ENCODE measurements at regions not wholly inside any gene's neighbourhood (a gene's known extent, or its start where the extent isn't known, plus 50 kb on each side); places are given as distances from the start of the nearest gene placed in this dataset.

- H3K4me1 ChIP-seq = no peaks in the 10 kb centered on the region
- BruUV-seq (replicated peaks) = no TSS peak
- no peaks in the 10 kb centered on the region; the same call in 1 of the 2 replicates for H3K27me3 ChIP-seq (replicated peaks; ENCODE audit: control insufficient read depth, insufficient read depth, low read length)
- no peaks in the 10 kb centered on the region for H3K36me3 ChIP-seq (ENCODE audit: control insufficient read depth, insufficient read depth, low read length)
- intact Hi-C loops (cut with micrococcal nuclease; ENCODE audit: unreplicated experiment) = no loop called here
- POLR2A ChIA-PET = no interaction called here
- Mint-ChIP-seq H3K36me3 (ENCODE audit: insufficient read depth, unreplicated experiment) (no peaks in the 10 kb centered on the region), H3K4me3 (ENCODE audit: unreplicated experiment) (no peak overlapping the region), H3K27me3 (ENCODE audit: insufficient read depth, unreplicated experiment) (peaks cover 32% of the 10 kb centered on the region), H3K27ac (ENCODE audit: unreplicated experiment) (no peak overlapping the region), H3K9me3 (ENCODE audit: unreplicated experiment) (no peaks in the 10 kb centered on the region), H3K4me1 (ENCODE audit: low read depth, unreplicated experiment) (no peaks in the 10 kb centered on the region)
- TF ChIP-seq CTCF (IDR thresholded peaks at IDR 0.05; ENCODE audit: insufficient read depth in 1 of 2, low read depth in 1 of 2, low read length in 1 of 2, severe bottlenecking in 1 of 2, unreplicated experiment in 1 of 2) = no peak
- CTCF ChIA-PET = no interaction called here
- no peaks in the 10 kb centered on the region for H3K9me3 ChIP-seq
- no peak for DNase-seq
- no peak overlapping the region for H3K4me3 ChIP-seq (ENCODE audit: low read depth, low read length)
Measured at GRCh38 chr20:41900201-41900691, 282.1 kb upstream of the CHD6 start.

GRCh38 chr20:41897708-41898107 lies 279.5 kb upstream of the CHD6 start:
- Mint-ChIP-seq H3K9me3 (ENCODE audit: unreplicated experiment) (no peaks in the 10 kb centered on the region), H3K27me3 (ENCODE audit: insufficient read depth, unreplicated experiment) (peaks cover 24% of the 10 kb centered on the region), H3K27ac (ENCODE audit: unreplicated experiment) (no peak overlapping the region), H3K36me3 (ENCODE audit: insufficient read depth, unreplicated experiment) (no peaks in the 10 kb centered on the region), H3K4me3 (ENCODE audit: unreplicated experiment) (no peak overlapping the region), H3K4me1 (ENCODE audit: low read depth, unreplicated experiment) (no peaks in the 10 kb centered on the region)
- no peak overlapping the region for H3K4me3 ChIP-seq (ENCODE audit: low read depth, low read length)
- no peak for DNase-seq
- no peaks in the 10 kb centered on the region for H3K4me1 ChIP-seq
- no peaks in the 10 kb centered on the region for H3K9me3 ChIP-seq
- ChIA-PET CTCF (no interaction called here), POLR2A (no interaction called here)
- H3K36me3 ChIP-seq (ENCODE audit: control insufficient read depth, insufficient read depth, low read length) = no peaks in the 10 kb centered on the region
- no peaks in the 10 kb centered on the region; the same call in 1 of the 2 replicates for H3K27me3 ChIP-seq (replicated peaks; ENCODE audit: control insufficient read depth, insufficient read depth, low read length)
- intact Hi-C loops (cut with micrococcal nuclease; ENCODE audit: unreplicated experiment) = no loop called here
- BruUV-seq (replicated peaks) = no TSS peak
- TF ChIP-seq CTCF (IDR thresholded peaks at IDR 0.05; ENCODE audit: insufficient read depth in 1 of 2, low read depth in 1 of 2, low read length in 1 of 2, severe bottlenecking in 1 of 2, unreplicated experiment in 1 of 2) = no peak

GRCh38 chr20:41895241-41896032 lies 277.3 kb upstream of the CHD6 start:
- no peaks in the 10 kb centered on the region for H3K4me1 ChIP-seq
- Mint-ChIP-seq H3K4me1 (ENCODE audit: low read depth, unreplicated experiment) (no peaks in the 10 kb centered on the region), H3K27ac (ENCODE audit: unreplicated experiment) (no peak overlapping the region), H3K27me3 (ENCODE audit: insufficient read depth, unreplicated experiment) (peaks cover 31% of the 10 kb centered on the region), H3K4me3 (ENCODE audit: unreplicated experiment) (no peak overlapping the region), H3K36me3 (ENCODE audit: insufficient read depth, unreplicated experiment) (no peaks in the 10 kb centered on the region), H3K9me3 (ENCODE audit: unreplicated experiment) (no peaks in the 10 kb centered on the region)
- no TSS peak for BruUV-seq (replicated peaks)
- ChIA-PET POLR2A (interaction anchor here (0.7 kb wide), 1 partner anchor 192 kb away, joined by 9 read pairs; no protein-coding TSS in a partner anchor), CTCF (interaction anchor here (0.8 to 1.2 kb wide), 2 partner anchors 157 to 189 kb away, joined by 5 to 9 read pairs; no protein-coding TSS in a partner anchor)
- DNase-seq = no peak
- no peak for TF ChIP-seq CTCF (IDR thresholded peaks at IDR 0.05; ENCODE audit: insufficient read depth in 1 of 2, low read depth in 1 of 2, low read length in 1 of 2, severe bottlenecking in 1 of 2, unreplicated experiment in 1 of 2)
- no peaks in the 10 kb centered on the region for H3K9me3 ChIP-seq
- no peaks in the 10 kb centered on the region for H3K27me3 ChIP-seq (replicated peaks; ENCODE audit: control insufficient read depth, insufficient read depth, low read length)
- intact Hi-C loops (cut with micrococcal nuclease; ENCODE audit: unreplicated experiment) = no loop called here
- no peak overlapping the region for H3K4me3 ChIP-seq (ENCODE audit: low read depth, low read length)
- H3K36me3 ChIP-seq (ENCODE audit: control insufficient read depth, insufficient read depth, low read length) = no peaks in the 10 kb centered on the region

Measured in Caco-2 (cell line).